Lung (tissue), 11 donors: ENCODE measurements at regions not wholly inside any gene's neighbourhood (a gene's known extent, or its start where the extent isn't known, plus 50 kb on each side); places are given as distances from the start of the nearest gene placed in this dataset.

ENCODE experiments used
- ATAC-seq: fragments of 200-7000 bp; cut with Tn5 transposase; one replicate; pipeline ENCODE4 v1.9.1; 2020; ENCODE audit warnings: moderate number of reproducible peaks; ENCODE audit not compliant: insufficient read depth, low FRiP score
- DNase-seq, 3 donors: peaks; one replicate each; pipeline ENCODE4 v3.0.0-alpha.2; 2013 to 2017
- H3K27ac ChIP-seq, 2 donors: one replicate each; pipeline ENCODE4 v1.5.1; 2013; ENCODE audit warnings: mild to moderate bottlenecking in 2 of 2, moderate library complexity in 2 of 2, control low read depth in 1 of 2, inconsistent platforms in 1 of 2, low read depth in 1 of 2, low read length in 1 of 2
- H3K27me3 ChIP-seq, 3 donors: one replicate each; pipeline ENCODE4 v1.5.1; 2013; ENCODE audit warnings: low read length in 2 of 3; ENCODE audit not compliant: control insufficient read depth in 3 of 3, insufficient read depth in 3 of 3
- H3K36me3 ChIP-seq, 4 donors: one replicate each; pipeline ENCODE4 v1.5.1; 2013; ENCODE audit warnings: low read length in 4 of 4, mild to moderate bottlenecking in 1 of 4, moderate library complexity in 1 of 4; ENCODE audit not compliant: control insufficient read depth in 4 of 4, insufficient read depth in 4 of 4
- H3K4me1 ChIP-seq, 5 donors: one replicate each; pipeline ENCODE4 v1.5.1; 2013; ENCODE audit warnings: low read length in 5 of 5, mild to moderate bottlenecking in 2 of 5, moderate library complexity in 1 of 5; ENCODE audit not compliant: control insufficient read depth in 5 of 5, insufficient read depth in 5 of 5
- H3K4me3 ChIP-seq: one replicate; pipeline ENCODE4 v1.5.1; 2013; ENCODE audit warnings: mild to moderate bottlenecking, control low read depth, moderate library complexity
- H3K9ac ChIP-seq, 2 donors: one replicate each; pipeline ENCODE4 v1.5.1; 2013; ENCODE audit warnings: low read length in 2 of 2, control low read depth in 1 of 2; ENCODE audit not compliant: insufficient read depth in 1 of 2
- H3K9me3 ChIP-seq, 4 donors: one replicate each; pipeline ENCODE4 v1.5.1; 2013; ENCODE audit warnings: low read length in 3 of 4, mild to moderate bottlenecking in 1 of 4, moderate library complexity in 1 of 4; ENCODE audit not compliant: control insufficient read depth in 4 of 4, insufficient read depth in 3 of 4
- WGBS, 2 donors: extraction: QIAGEN DNeasy Blood & Tissue Kit; methylation state at CpG; one replicate each; pipeline ENCODE4 v1.1.7; 2013; 5-methylcytosine and 5-hydroxymethylcytosine counted together
- TF ChIP-seq, protein P1 (sequence below): IDR thresholded peaks from 2 replicates; pipeline ENCODE4 v1.5.1; 2012; ENCODE audit warnings: mild to moderate bottlenecking; ENCODE audit errors: control extremely low read depth, extremely low read depth
- donor health status: control.
- donor health status: control.
- donor health status: Bipolar disorder and iron deficiency.
- donor health status: healthy.
- donor health status: DM: yes; HTN: yes; CAD: no.

DNA sequence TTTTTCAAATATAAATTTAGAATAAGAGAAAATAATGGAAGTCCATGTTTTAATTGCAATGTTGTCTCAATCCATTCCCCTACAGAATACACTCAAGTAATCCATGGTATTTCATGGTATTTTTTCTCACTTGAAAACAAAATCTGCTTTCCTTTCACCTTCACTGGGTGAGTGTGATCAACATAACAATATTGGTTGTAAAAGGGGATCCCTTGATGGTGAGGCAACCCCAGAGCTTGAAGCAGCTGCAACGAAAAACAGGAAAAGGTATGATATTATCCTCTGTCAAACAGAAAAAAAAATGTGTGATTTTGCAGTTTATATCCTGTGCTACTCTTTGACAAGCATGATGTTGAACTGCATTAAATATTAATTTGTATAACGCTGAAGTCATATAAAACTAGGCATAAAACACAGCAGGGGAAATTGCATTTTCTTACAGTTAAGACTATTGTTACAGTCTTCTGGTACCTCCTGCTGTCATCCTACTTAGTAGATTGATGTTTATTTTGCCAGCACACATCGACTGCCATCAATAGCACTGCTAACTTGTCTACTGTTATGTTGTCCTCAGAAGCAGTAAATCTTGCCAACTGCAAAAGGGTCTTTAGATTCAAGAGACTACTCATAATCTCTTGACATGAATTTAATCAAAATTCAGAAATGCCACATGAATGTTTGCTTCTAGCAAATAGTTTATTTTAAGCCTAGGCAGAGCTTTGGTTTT, 373.1 kb upstream of the MIR17HG start:
- Histone ChIP-seq H3K9me3 (no peaks in the 10 kb centered on the region), H3K9ac (no peak overlapping the region), H3K27me3 (no peaks in the 10 kb centered on the region), H3K36me3 (no peaks in the 10 kb centered on the region), H3K4me1 (peaks cover 0 to 1% (median 0%) of the 10 kb centered on the region in 5 donors), H3K27ac (no peak overlapping the region), H3K4me3 (no peak overlapping the region)
- DNase-seq (no peak), ATAC-seq (no peak)
- whole genome bisulfite sequencing, 2 donors = 20 to 24% methylated on average over 3 of the region's 3 CpGs
- TF ChIP-seq, protein P1, sequence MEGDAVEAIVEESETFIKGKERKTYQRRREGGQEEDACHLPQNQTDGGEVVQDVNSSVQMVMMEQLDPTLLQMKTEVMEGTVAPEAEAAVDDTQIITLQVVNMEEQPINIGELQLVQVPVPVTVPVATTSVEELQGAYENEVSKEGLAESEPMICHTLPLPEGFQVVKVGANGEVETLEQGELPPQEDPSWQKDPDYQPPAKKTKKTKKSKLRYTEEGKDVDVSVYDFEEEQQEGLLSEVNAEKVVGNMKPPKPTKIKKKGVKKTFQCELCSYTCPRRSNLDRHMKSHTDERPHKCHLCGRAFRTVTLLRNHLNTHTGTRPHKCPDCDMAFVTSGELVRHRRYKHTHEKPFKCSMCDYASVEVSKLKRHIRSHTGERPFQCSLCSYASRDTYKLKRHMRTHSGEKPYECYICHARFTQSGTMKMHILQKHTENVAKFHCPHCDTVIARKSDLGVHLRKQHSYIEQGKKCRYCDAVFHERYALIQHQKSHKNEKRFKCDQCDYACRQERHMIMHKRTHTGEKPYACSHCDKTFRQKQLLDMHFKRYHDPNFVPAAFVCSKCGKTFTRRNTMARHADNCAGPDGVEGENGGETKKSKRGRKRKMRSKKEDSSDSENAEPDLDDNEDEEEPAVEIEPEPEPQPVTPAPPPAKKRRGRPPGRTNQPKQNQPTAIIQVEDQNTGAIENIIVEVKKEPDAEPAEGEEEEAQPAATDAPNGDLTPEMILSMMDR = no peak

DNA sequence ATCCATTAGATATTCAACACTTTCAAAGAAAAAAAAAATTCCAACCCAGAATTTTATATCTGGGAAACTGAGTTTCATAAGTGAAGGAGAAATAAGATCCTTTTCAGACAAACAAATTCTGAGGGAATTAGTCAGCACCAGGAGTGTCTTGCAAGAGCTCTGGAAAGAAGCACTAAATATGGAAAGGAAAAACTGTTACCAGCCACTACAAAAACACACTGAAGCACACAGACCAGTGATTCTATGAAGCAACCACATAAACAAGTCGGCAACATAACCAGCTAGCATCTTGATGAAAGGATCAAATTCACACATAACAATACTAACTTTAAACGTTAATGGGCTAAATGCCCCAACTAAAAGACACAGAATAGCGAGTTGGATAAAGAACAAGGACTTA, 368.4 kb upstream of the MIR17HG start:
- peaks cover 0 to 2% (median 0%) of the 10 kb centered on the region in 4 donors for H3K9me3 ChIP-seq
- DNase-seq (no peak), ATAC-seq (no peak)
- H3K9ac ChIP-seq = no peak overlapping the region
- no peak overlapping the region for H3K27ac ChIP-seq
- no peaks in the 10 kb centered on the region for H3K4me1 ChIP-seq
- WGBS, 2 donors = 85 to 89% methylated on average over 3 of the region's 3 CpGs
- no peaks in the 10 kb centered on the region for H3K27me3 ChIP-seq
- H3K4me3 ChIP-seq = no peak overlapping the region
- TF ChIP-seq, protein P1 = no peak
- no peaks in the 10 kb centered on the region for H3K36me3 ChIP-seq

DNA sequence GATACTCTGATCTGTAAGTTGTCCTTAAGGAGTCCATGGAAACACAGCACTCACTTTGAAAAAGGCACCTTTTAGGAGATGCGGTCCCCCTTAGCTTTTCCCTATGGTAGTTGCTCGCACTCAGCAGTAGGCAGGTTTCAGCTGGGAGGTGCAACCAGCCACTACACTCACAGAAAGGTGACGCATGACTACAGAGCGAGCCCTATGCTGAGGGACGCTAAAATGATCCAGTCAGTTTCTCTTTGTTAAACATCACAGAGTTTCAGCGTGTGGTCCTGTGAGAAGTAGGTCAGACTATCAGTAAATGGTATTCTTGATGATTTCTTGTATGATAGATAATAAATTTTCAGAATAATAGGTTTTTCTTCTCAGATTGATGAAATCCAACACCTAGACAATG, 362.7 kb upstream of the MIR17HG start:
- H3K9me3 ChIP-seq = peaks cover 0 to 3% (median 0%) of the 10 kb centered on the region in 4 donors
- no peak overlapping the region for H3K27ac ChIP-seq
- H3K4me1 ChIP-seq = no peaks in the 10 kb centered on the region
- H3K4me3 ChIP-seq = no peak overlapping the region
- ATAC-seq (no peak), DNase-seq (no peak)
- no peak overlapping the region for H3K9ac ChIP-seq
- WGBS, 2 donors = 87 to 91% methylated on average over 6 of the region's 6 CpGs
- H3K36me3 ChIP-seq = no peaks in the 10 kb centered on the region
- TF ChIP-seq, protein P1 = no peak
- no peaks in the 10 kb centered on the region for H3K27me3 ChIP-seq

DNA sequence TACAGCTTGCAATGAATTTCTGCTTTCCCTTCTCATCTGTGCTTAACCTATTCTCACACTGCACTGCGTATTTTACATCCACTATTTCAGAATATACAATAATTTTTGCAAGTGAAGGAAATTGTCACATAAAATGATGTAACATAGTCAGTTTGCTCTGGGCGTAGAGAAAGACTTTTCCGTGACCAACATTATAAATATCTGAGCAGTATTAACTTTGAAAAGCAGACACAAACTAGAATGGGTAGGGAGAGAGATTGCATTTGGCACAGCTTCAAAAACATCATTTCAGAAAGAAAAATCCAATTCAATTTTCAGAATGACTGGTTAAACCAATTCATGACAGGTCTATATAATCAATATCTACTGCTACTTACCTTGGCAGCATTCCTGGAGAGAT, 352.5 kb upstream of the MIR17HG start:
- DNase-seq (no peak), ATAC-seq (no peak)
- WGBS, 2 donors = 84 to 85% methylated on average over 3 of the region's 3 CpGs
- H3K4me1 ChIP-seq = no peaks in the 10 kb centered on the region
- no peaks in the 10 kb centered on the region for H3K36me3 ChIP-seq
- no peaks in the 10 kb centered on the region for H3K9me3 ChIP-seq
- H3K9ac ChIP-seq = no peak overlapping the region
- no peak overlapping the region for H3K4me3 ChIP-seq
- no peaks in the 10 kb centered on the region for H3K27me3 ChIP-seq
- H3K27ac ChIP-seq = no peak overlapping the region
- TF ChIP-seq, protein P1 = no peak
